ENCODE measurements at regions not wholly inside any gene's neighbourhood (a gene's known extent, or its start where the extent isn't known, plus 50 kb on each side); places are given as distances from the start of the nearest gene placed in this dataset.

DNA sequence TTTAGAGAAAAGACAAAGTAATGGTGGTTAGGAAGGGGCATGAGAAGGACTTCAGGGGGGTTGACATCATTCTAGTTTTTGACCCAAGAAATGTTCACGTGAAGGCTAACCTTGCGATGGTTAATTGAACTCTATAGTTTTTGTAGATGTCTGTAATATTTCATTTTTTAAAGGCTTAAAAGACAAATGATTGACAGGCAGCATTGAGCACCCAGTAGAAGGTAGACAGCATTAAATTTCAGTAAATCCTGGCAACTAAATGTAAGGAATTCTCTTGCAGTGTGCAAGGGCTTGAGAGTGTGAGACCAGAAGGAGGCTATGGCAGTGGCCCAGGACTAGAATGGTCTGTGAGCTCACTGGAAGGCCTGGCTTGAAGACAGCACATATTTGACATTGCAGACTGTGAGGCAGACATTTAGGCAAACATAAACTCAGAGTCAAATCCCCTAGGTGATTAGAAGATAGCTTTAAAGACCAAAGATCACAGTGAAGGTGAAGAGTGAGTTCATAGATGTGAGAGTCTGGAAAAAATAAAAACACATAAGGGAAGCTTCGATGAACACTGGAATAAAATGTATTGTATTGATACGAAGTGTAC lies 100.1 kb upstream of the MAP4K4 start:
- TF ChIP-seq CTCF (conservative IDR thresholded peaks at IDR 0.05 in 1 of 2, IDR thresholded peaks at IDR 0.05 in 1 of 2; ENCODE audit: low read depth in 1 of 2, low read length in 2 of 2) (no peak), EZH2 (IDR thresholded peaks at IDR 0.05; ENCODE audit: low read length, missing control alignments) (no peak)

Data from fibroblast of lung (primary cell).